ENCODE measurements at regions not wholly inside any gene's neighbourhood (a gene's known extent, or its start where the extent isn't known, plus 50 kb on each side); places are given as distances from the start of the nearest gene placed in this dataset.

- no peak for DNase-seq
- in situ Hi-C loops (cut with MboI; ENCODE audit: low pct_ligation_motif_present in 1 of 4, low pct_unique_long_range_greater_than_20kb in 1 of 4, low sequenced_read_pairs in 3 of 4): no loop called here
- WGBS, 2 donors (ENCODE audit: low coverage in 1 of 2): 66 to 81% methylated on average over 5 of the region's 5 CpGs
- TF ChIP-seq, protein P1, sequence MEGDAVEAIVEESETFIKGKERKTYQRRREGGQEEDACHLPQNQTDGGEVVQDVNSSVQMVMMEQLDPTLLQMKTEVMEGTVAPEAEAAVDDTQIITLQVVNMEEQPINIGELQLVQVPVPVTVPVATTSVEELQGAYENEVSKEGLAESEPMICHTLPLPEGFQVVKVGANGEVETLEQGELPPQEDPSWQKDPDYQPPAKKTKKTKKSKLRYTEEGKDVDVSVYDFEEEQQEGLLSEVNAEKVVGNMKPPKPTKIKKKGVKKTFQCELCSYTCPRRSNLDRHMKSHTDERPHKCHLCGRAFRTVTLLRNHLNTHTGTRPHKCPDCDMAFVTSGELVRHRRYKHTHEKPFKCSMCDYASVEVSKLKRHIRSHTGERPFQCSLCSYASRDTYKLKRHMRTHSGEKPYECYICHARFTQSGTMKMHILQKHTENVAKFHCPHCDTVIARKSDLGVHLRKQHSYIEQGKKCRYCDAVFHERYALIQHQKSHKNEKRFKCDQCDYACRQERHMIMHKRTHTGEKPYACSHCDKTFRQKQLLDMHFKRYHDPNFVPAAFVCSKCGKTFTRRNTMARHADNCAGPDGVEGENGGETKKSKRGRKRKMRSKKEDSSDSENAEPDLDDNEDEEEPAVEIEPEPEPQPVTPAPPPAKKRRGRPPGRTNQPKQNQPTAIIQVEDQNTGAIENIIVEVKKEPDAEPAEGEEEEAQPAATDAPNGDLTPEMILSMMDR (IDR thresholded peaks at IDR 0.05): no peak
- TF ChIP-seq POLR2A (IDR thresholded peaks at IDR 0.05): no peak
- TF ChIP-seq EP300 (IDR thresholded peaks at IDR 0.05; ENCODE audit: low read depth): no peak
- TF ChIP-seq POLR2AphosphoS5 (IDR thresholded peaks at IDR 0.05): no peak
- H3K4me3 ChIP-seq: no peak overlapping the region
- no peaks in the 10 kb centered on the region for H3K36me3 ChIP-seq
- no peak overlapping the region for H3K27ac ChIP-seq
- H3K4me1 ChIP-seq: no peaks in the 10 kb centered on the region
- intact Hi-C loops (cut with DNase I; ENCODE audit: low total_unique reads): loop anchor here (5.0 kb wide), 1 partner anchor 832 kb away; no protein-coding TSS in a partner anchor
- no peaks in the 10 kb centered on the region for H3K9me3 ChIP-seq
- H3K27me3 ChIP-seq: no peaks in the 10 kb centered on the region
These were observed 592.6 kb upstream of the SLIT2 start for GRCh38 chr4:19659101-19659500.

DNA sequence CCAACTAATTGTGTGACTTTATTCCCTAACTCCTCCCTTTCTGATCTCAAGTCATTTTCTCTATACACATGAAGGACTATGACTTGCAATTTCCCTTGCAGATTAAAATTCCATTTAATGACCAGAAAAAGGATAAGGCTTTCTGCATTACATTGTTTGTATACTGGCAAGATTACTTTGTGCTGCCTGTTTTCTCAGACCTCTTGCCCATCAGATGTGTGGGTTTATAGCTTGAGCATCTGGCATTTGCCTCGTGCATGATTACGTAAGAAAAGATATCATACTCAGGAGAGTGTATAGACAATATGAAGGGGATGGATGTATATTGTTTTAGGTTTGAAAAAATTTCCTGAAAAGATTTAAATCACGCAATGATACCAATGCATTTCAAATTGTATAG lies 593.8 kb upstream of the SLIT2 start:
- 72 to 74% methylated on average over 3 of the region's 3 CpGs for WGBS, 2 donors (ENCODE audit: low coverage in 1 of 2)
- no peak for DNase-seq
- Histone ChIP-seq H3K27ac (no peak overlapping the region), H3K9me3 (no peaks in the 10 kb centered on the region), H3K36me3 (no peaks in the 10 kb centered on the region), H3K4me3 (no peak overlapping the region), H3K4me1 (no peaks in the 10 kb centered on the region), H3K27me3 (no peaks in the 10 kb centered on the region)
- TF ChIP-seq, protein P1 (IDR thresholded peaks at IDR 0.05): no peak
- no peak for TF ChIP-seq POLR2AphosphoS5 (IDR thresholded peaks at IDR 0.05)
- TF ChIP-seq POLR2A (IDR thresholded peaks at IDR 0.05): no peak
- TF ChIP-seq EP300 (IDR thresholded peaks at IDR 0.05; ENCODE audit: low read depth): no peak
- in situ Hi-C loops (cut with MboI; ENCODE audit: low pct_ligation_motif_present in 1 of 4, low pct_unique_long_range_greater_than_20kb in 1 of 4, low sequenced_read_pairs in 3 of 4) (no loop called here), intact Hi-C loops (cut with DNase I; ENCODE audit: low total_unique reads) (loop anchor here (5.0 kb wide), 1 partner anchor 831 kb away; no protein-coding TSS in a partner anchor)

- TF ChIP-seq POLR2AphosphoS5 (IDR thresholded peaks at IDR 0.05) (no peak), EP300 (IDR thresholded peaks at IDR 0.05; ENCODE audit: low read depth) (no peak), POLR2A (IDR thresholded peaks at IDR 0.05) (no peak)
- TF ChIP-seq, protein P1 (IDR thresholded peaks at IDR 0.05): no peak
These were observed 596.0 kb upstream of the SLIT2 start for GRCh38 chr4:19655666-19656065.

GRCh38 chr4:19650903-19651864 lies 600.5 kb upstream of the SLIT2 start:
- H3K27ac ChIP-seq: no peak overlapping the region
- DNase-seq: no peak
- TF ChIP-seq POLR2A (IDR thresholded peaks at IDR 0.05) (no peak), EP300 (IDR thresholded peaks at IDR 0.05; ENCODE audit: low read depth) (no peak), POLR2AphosphoS5 (IDR thresholded peaks at IDR 0.05) (no peak)
- TF ChIP-seq, protein P1 (IDR thresholded peaks at IDR 0.05): no peak
- H3K4me1 ChIP-seq: no peaks in the 10 kb centered on the region
- H3K27me3 ChIP-seq: no peaks in the 10 kb centered on the region
- no peaks in the 10 kb centered on the region for H3K36me3 ChIP-seq
- WGBS, 2 donors (ENCODE audit: low coverage in 1 of 2): 67 to 80% methylated on average over 5 to 6 of the region's 6 CpGs
- H3K4me3 ChIP-seq: no peak overlapping the region
- in situ Hi-C loops (cut with MboI; ENCODE audit: low pct_ligation_motif_present in 1 of 4, low pct_unique_long_range_greater_than_20kb in 1 of 4, low sequenced_read_pairs in 3 of 4): no loop called here
- H3K9me3 ChIP-seq: no peaks in the 10 kb centered on the region
- intact Hi-C loops (cut with DNase I; ENCODE audit: low total_unique reads): no loop called here

More at GRCh38 chr4:19655666-19656065, 596.0 kb upstream of the SLIT2 start:
- H3K9me3 ChIP-seq: no peaks in the 10 kb centered on the region
- H3K4me3 ChIP-seq: no peak overlapping the region
- in situ Hi-C loops (cut with MboI; ENCODE audit: low pct_ligation_motif_present in 1 of 4, low pct_unique_long_range_greater_than_20kb in 1 of 4, low sequenced_read_pairs in 3 of 4): no loop called here
- no peak overlapping the region for H3K27ac ChIP-seq
- intact Hi-C loops (cut with DNase I; ENCODE audit: low total_unique reads): loop anchor here (5.0 kb wide), 1 partner anchor 828 kb away; no protein-coding TSS in a partner anchor
- DNase-seq: no peak
- no peaks in the 10 kb centered on the region for H3K36me3 ChIP-seq
- no peaks in the 10 kb centered on the region for H3K4me1 ChIP-seq
- WGBS, 2 donors (ENCODE audit: low coverage in 1 of 2): 69 to 83% methylated on average over 3 to 5 of the region's 5 CpGs
- H3K27me3 ChIP-seq: no peaks in the 10 kb centered on the region

All from transverse colon (tissue), 4 donors.